Mesenchymal stem cell (in vitro differentiated cells and primary cell): ENCODE measurements at regions not wholly inside any gene's neighbourhood (a gene's known extent, or its start where the extent isn't known, plus 50 kb on each side); places are given as distances from the start of the nearest gene placed in this dataset.

Experiments used
- DNase-seq: peaks from one replicate; pipeline ENCODE4 v3.0.0-alpha.2; 2013
- H2AFZ ChIP-seq: one replicate; pipeline ENCODE4 v1.6.1; 2013; ENCODE audit warnings: low read depth, mild to moderate bottlenecking, control low read depth, inconsistent platforms, low read length, moderate library complexity
- H2AK5ac ChIP-seq: 2 replicates; pipeline ENCODE4 v1.6.1; 2013; ENCODE audit warnings: low read length, moderate library complexity, mild to moderate bottlenecking, inconsistent platforms; ENCODE audit not compliant: severe bottlenecking
- H2BK120ac ChIP-seq: one replicate; pipeline ENCODE4 v1.6.1; 2013; ENCODE audit warnings: low read depth, mild to moderate bottlenecking, inconsistent platforms, low read length, moderate library complexity
- H2BK12ac ChIP-seq, 2 experiments: one replicate each; pipeline ENCODE4 v1.6.1; 2013; ENCODE audit warnings: inconsistent platforms in 2 of 2, low read length in 2 of 2, mild to moderate bottlenecking in 2 of 2, moderate library complexity in 2 of 2, control low read depth in 1 of 2
- H2BK15ac ChIP-seq: one replicate; pipeline ENCODE4 v1.6.1; 2013; ENCODE audit warnings: mild to moderate bottlenecking, low read depth, inconsistent platforms; ENCODE audit not compliant: poor library complexity, severe bottlenecking
- H2BK5ac ChIP-seq: 2 replicates; pipeline ENCODE4 v1.6.1; 2013; ENCODE audit warnings: low read depth, mild to moderate bottlenecking, low read length, control low read depth, inconsistent platforms; ENCODE audit not compliant: poor library complexity, severe bottlenecking
- H3K14ac ChIP-seq, 2 experiments: one replicate each; pipeline ENCODE4 v1.6.1; 2013; ENCODE audit warnings: inconsistent platforms in 2 of 2, low read length in 2 of 2, control low read depth in 1 of 2, mild to moderate bottlenecking in 1 of 2, moderate library complexity in 1 of 2
- H3K18ac ChIP-seq, 2 experiments: one replicate each; pipeline ENCODE4 v1.6.1; 2013; ENCODE audit warnings: inconsistent platforms in 2 of 2, low read length in 2 of 2, control low read depth in 1 of 2, low read depth in 1 of 2, mild to moderate bottlenecking in 1 of 2
- H3K23ac ChIP-seq, 2 experiments: one replicate each; pipeline ENCODE4 v1.6.1; 2013; ENCODE audit warnings: inconsistent platforms in 2 of 2, low read length in 2 of 2, mild to moderate bottlenecking in 2 of 2, moderate library complexity in 2 of 2, control low read depth in 1 of 2
- H3K27ac ChIP-seq: 2 replicates; pipeline ENCODE4 v1.5.1; 2013; ENCODE audit warnings: mild to moderate bottlenecking, moderate library complexity, low read length, control low read depth, inconsistent platforms; ENCODE audit not compliant: poor library complexity, severe bottlenecking
- H3K27me3 ChIP-seq, 2 experiments: 2 replicates each; pipeline versions ENCODE4 v1.6.1 to v1.7.0; 2013; ENCODE audit warnings: low read length in 2 of 2, mild to moderate bottlenecking in 2 of 2, moderate library complexity in 2 of 2, control low read depth in 1 of 2, inconsistent platforms in 1 of 2; ENCODE audit not compliant: control insufficient read depth in 1 of 2, insufficient read depth in 1 of 2
- H3K36me3 ChIP-seq, 2 experiments: 2 replicates each; pipeline versions ENCODE4 v1.6.1 to v1.7.0; 2013; ENCODE audit warnings: low read length in 2 of 2, control low read depth in 1 of 2, inconsistent platforms in 1 of 2, low read depth in 1 of 2, mild to moderate bottlenecking in 1 of 2; ENCODE audit not compliant: insufficient read depth in 2 of 2, control insufficient read depth in 1 of 2
- H3K4ac ChIP-seq, 2 experiments: one replicate each; pipeline ENCODE4 v1.6.1; 2013; ENCODE audit warnings: inconsistent platforms in 2 of 2, low read length in 2 of 2, mild to moderate bottlenecking in 2 of 2, moderate library complexity in 2 of 2, control low read depth in 1 of 2, low read depth in 1 of 2
- H3K4me1 ChIP-seq: 2 replicates; pipeline ENCODE4 v1.6.1; 2013; ENCODE audit warnings: low read depth, low read length, control low read depth; ENCODE audit not compliant: control insufficient read depth, insufficient read depth
- H3K4me2 ChIP-seq: 2 replicates; pipeline ENCODE4 v1.6.1; 2013; ENCODE audit warnings: low read length, mild to moderate bottlenecking, inconsistent platforms; ENCODE audit not compliant: poor library complexity, severe bottlenecking
- H3K4me3 ChIP-seq, 2 experiments: 2 replicates each; pipeline versions ENCODE4 v1.5.1 to v1.7.0; 2013; ENCODE audit warnings: low read length in 2 of 2, mild to moderate bottlenecking in 2 of 2, control low read depth in 1 of 2, low read depth in 1 of 2; ENCODE audit not compliant: insufficient read depth in 1 of 2
- H3K79me1 ChIP-seq: replicated peaks from 2 replicates; pipeline ENCODE4 v1.6.1; 2013; ENCODE audit warnings: mild to moderate bottlenecking, control low read depth, low read length, inconsistent platforms; ENCODE audit not compliant: poor library complexity, severe bottlenecking
- H3K9ac ChIP-seq: 2 replicates; pipeline ENCODE4 v1.7.0; 2013; ENCODE audit warnings: mild to moderate bottlenecking, low read length, moderate library complexity
- H3K9me3 ChIP-seq: 2 replicates; pipeline ENCODE4 v1.7.0; 2013; ENCODE audit warnings: mild to moderate bottlenecking, low read length; ENCODE audit not compliant: control insufficient read depth
- H4K8ac ChIP-seq: one replicate; pipeline ENCODE4 v1.6.1; 2013; ENCODE audit warnings: inconsistent platforms, mild to moderate bottlenecking, low read length, moderate library complexity
- H4K91ac ChIP-seq: one replicate; pipeline ENCODE4 v1.6.1; 2013; ENCODE audit warnings: mild to moderate bottlenecking, low read length, inconsistent platforms
- WGBS: methylation state at CpG from one replicate; pipeline ENCODE4 v1.1.7; 2013; ENCODE audit warnings: mixed read lengths; 5-methylcytosine and 5-hydroxymethylcytosine counted together

DNA sequence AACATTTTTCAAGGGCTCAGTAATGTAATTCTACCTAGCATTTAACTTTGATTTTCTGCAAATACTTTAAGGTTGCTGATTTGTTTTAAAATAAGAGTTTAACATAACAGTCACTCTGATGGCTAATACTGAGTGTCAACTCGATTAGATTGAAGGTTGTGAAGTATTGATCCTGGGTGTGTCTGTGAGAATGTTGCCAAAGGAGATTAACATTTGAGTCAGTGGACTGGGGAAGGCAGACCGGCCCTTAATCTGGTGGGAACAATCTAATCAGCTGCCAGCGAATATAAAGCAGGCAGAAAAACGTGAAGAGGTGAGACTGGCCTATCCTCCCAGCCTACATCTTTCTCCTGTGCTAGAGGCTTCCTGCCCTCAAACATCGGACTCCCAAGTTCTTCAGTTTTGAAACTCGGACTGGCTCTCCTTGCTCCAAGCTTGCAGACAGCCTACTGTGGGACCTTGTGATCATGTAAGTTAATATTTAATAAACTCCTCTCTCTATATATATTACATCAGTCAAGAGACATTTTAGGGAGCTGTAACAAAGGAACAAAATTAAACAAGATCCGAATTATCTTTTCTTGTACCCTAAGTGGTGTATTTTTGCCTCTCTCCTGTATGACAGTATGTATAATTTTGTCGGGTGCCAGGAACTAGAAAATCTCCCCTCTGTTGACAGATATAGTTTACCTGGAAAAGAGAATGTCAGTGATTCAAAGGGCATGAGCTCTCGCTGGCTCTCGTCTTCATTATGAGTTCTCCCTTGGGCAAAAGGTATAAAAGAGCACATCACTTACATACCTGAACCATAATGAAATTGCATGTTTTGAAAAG lies 576.1 kb downstream of the LRRC70 start:
- H3K4ac ChIP-seq, result no peak overlapping the region
- no peak overlapping the region for H2BK15ac ChIP-seq
- H3K14ac ChIP-seq, result no peak overlapping the region
- no peak overlapping the region for H3K9ac ChIP-seq
- H4K91ac ChIP-seq, result no peak overlapping the region
- no peak overlapping the region for H3K4me3 ChIP-seq
- H3K4me1 ChIP-seq, result no peaks in the 10 kb centered on the region
- no peak overlapping the region for H3K23ac ChIP-seq
- no peaks in the 10 kb centered on the region for H3K9me3 ChIP-seq
- no peak overlapping the region for H2AFZ ChIP-seq
- H3K79me1 ChIP-seq, result no peaks in the 10 kb centered on the region
- H2AK5ac ChIP-seq, result no peak overlapping the region
- no peak overlapping the region for H2BK5ac ChIP-seq
- peak overlapping the region; percentile 29 for H3K27ac ChIP-seq
- H3K36me3 ChIP-seq, result no peaks in the 10 kb centered on the region
- no peak overlapping the region for H3K4me2 ChIP-seq
- no peak overlapping the region for H4K8ac ChIP-seq
- H2BK12ac ChIP-seq, result no peak overlapping the region
- DNase-seq, result no peak
- no peaks in the 10 kb centered on the region for H3K27me3 ChIP-seq
- no peak overlapping the region for H2BK120ac ChIP-seq
- 69% methylated on average over 6 of the region's 10 CpGs for WGBS
- H3K18ac ChIP-seq, result no peak overlapping the region

DNA sequence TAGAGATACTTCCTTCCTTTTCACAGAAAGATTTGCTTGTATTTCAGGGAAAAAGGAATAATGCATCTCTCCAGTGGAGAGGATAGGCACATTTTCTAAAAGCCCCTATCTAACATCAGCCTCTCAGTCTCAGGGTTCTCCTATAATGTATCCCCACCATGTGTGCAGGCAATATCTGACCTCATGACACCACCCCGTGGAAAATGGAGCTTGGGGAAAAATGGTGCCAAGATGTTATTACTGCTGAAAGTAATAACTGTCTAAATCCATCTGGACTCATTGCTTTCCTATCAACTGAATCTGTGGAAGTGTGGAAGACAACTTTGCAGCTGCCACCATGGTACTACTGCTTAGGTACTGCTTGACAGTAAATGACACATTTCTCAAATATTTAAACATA lies 574.3 kb downstream of the LRRC70 start:
- Histone ChIP-seq H2AFZ (no peak overlapping the region), H3K27me3 (no peaks in the 10 kb centered on the region), H3K4me2 (no peak overlapping the region), H4K91ac (no peak overlapping the region), H3K4me3 (no peak overlapping the region), H3K4ac (no peak overlapping the region), H2AK5ac (no peak overlapping the region), H2BK12ac (no peak overlapping the region), H2BK15ac (no peak overlapping the region), H2BK5ac (no peak overlapping the region), H3K9ac (no peak overlapping the region), H3K4me1 (no peaks in the 10 kb centered on the region), H3K18ac (no peak overlapping the region), H2BK120ac (no peak overlapping the region), H3K23ac (no peak overlapping the region), H3K27ac (no peak overlapping the region), H4K8ac (no peak overlapping the region), H3K79me1 (no peaks in the 10 kb centered on the region), H3K14ac (no peak overlapping the region), H3K36me3 (no peaks in the 10 kb centered on the region), H3K9me3 (no peaks in the 10 kb centered on the region)
- WGBS, result no CpG with 5 or more reads among the region's 1 CpG
- no peak for DNase-seq

DNA sequence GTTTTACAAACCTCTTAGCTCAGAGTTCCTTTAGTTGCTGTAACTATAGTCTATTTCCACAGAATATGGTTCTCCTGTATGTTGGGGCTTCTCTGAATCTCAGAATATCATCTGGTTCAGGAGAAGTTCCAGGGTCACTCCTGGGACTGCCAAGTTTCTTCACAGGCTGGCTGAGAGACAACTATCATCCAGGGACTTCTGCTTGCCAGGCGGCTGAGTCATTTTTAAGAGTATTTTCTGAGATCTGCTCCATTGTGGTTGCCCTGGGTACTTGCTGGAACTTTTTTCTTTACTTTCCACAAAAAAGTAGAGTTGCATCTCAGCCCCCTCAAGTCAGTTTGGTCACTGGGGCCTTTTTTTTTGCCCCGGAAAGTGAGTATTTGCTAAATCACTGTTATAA lies 566.5 kb downstream of the LRRC70 start:
- Histone ChIP-seq H2BK120ac (no peak overlapping the region), H3K9ac (peak overlapping the region; percentile 55), H3K4me1 (no peaks in the 10 kb centered on the region), H3K79me1 (no peaks in the 10 kb centered on the region), H4K91ac (no peak overlapping the region), H3K4me3 (peak overlapping the region in 1 of 2 experiments; percentile 30), H3K27ac (no peak overlapping the region), H4K8ac (no peak overlapping the region), H3K4ac (no peak overlapping the region), H2AK5ac (no peak overlapping the region), H2BK12ac (no peak overlapping the region), H3K27me3 (no peaks in the 10 kb centered on the region), H2AFZ (no peak overlapping the region), H3K18ac (no peak overlapping the region), H3K9me3 (no peaks in the 10 kb centered on the region), H2BK5ac (no peak overlapping the region), H3K36me3 (no peaks in the 10 kb centered on the region), H3K4me2 (no peak overlapping the region), H3K14ac (no peak overlapping the region), H2BK15ac (no peak overlapping the region), H3K23ac (no peak overlapping the region)
- 91% methylated on average over 1 of the region's 2 CpGs for WGBS
- DNase-seq, result no peak

DNA sequence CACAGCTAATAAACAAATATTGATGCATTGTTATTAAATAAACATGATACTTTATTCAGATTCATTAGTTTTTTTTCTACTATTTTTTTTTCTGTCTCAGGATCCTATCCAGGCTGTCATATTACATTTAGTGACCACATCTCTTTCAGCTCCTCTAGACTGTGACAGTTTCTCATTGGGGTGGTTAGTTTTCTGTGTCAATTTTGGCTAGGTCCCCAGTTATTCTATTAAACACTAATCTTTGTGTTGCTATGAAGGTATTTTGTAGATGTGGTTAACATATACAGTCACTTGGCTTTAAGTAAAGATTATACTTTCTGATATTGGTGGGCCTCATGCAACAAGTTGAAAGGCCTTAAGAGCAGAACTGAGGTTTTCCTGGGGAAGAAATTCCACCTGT lies 563.0 kb downstream of the LRRC70 start:
- no peak overlapping the region for H3K4me2 ChIP-seq
- no peaks in the 10 kb centered on the region for H3K27me3 ChIP-seq
- no peak overlapping the region for H2BK5ac ChIP-seq
- H3K4ac ChIP-seq, result no peak overlapping the region
- H2AFZ ChIP-seq, result no peak overlapping the region
- no peak overlapping the region for H3K4me3 ChIP-seq
- H3K9ac ChIP-seq, result no peak overlapping the region
- no peaks in the 10 kb centered on the region for H3K79me1 ChIP-seq
- H2BK120ac ChIP-seq, result no peak overlapping the region
- H3K27ac ChIP-seq, result no peak overlapping the region
- no peak overlapping the region for H2BK15ac ChIP-seq
- H3K14ac ChIP-seq, result no peak overlapping the region
- DNase-seq, result no peak
- no peak overlapping the region for H2AK5ac ChIP-seq
- H3K36me3 ChIP-seq, result no peaks in the 10 kb centered on the region
- no peak overlapping the region for H4K8ac ChIP-seq
- no peaks in the 10 kb centered on the region for H3K9me3 ChIP-seq
- H4K91ac ChIP-seq, result no peak overlapping the region
- H3K23ac ChIP-seq, result no peak overlapping the region
- H3K18ac ChIP-seq, result no peak overlapping the region
- no peak overlapping the region for H2BK12ac ChIP-seq
- no peaks in the 10 kb centered on the region for H3K4me1 ChIP-seq
